AG09319 (cell line): ENCODE measurements at regions not wholly inside any gene's neighbourhood (a gene's known extent, or its start where the extent isn't known, plus 50 kb on each side); places are given as distances from the start of the nearest gene placed in this dataset.

Experiments
- DNase-seq: peaks from one replicate; pipeline ENCODE4 v3.0.0-alpha.2; 2010; ENCODE audit warnings: low read depth; ENCODE audit errors: extremely low read depth
- TF ChIP-seq, protein P1 (sequence below): IDR thresholded peaks from 2 replicates; pipeline ENCODE4 v1.5.1; 2011; ENCODE audit warnings: low read depth, mild to moderate bottlenecking, inconsistent platforms, low read length, moderate library complexity

DNA sequence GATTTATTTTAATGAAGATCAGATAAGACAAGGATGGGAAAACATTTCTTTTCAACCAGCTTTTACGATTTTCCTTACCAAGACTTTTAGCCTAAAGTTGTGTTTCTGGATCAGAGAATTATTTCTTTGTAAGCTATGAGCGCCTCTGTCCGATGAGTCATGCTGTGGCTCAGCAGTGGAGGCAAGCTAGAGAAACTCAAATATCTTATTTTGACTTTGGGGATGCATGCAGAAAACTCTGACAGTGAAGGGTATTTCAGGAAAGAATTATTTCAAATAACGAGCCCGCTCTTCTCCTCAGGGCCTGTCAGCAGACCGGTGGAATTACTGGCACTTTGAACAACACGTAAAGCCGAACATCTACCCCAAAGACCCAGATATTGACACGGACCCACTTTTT, 77.9 kb upstream of the OR5AK2 start:
- DNase-seq: no peak

DNA sequence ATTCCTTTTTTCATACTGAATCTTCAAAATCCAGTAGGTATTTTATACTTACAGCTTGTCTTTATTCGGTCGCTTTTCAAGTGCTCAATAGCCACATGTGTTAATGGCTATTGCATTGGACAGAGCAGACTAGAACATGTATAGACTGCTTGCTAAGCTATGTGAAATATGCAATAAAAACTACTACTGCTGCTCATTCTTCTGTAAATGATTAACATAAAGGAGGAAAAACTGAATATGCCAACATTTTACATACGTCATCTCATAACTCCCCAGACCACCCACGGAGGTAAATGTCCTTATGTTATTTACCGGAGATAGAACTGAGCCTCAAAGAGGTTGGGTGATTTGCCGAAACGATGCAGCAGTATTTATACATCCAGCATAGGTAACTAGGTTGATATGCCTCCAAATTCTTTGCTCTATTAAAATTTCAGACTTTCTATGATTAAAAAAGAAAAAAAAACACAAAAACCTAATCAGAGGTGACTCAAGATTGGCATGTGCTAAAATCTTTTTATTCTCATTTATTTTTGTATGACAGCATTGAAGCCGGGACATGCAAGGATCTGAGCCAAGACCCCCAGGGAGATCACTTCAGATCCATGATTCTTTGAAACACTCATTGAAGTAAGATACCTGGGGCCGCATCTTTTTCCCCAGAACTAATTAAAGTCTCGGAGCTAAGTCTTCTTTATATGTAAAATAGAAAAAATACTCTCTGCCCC, 78.5 kb upstream of the OR5AK2 start:
- DNase-seq: no peak

More for the DNA sequence above, 77.9 kb upstream of the OR5AK2 start:
- TF ChIP-seq, protein P1, sequence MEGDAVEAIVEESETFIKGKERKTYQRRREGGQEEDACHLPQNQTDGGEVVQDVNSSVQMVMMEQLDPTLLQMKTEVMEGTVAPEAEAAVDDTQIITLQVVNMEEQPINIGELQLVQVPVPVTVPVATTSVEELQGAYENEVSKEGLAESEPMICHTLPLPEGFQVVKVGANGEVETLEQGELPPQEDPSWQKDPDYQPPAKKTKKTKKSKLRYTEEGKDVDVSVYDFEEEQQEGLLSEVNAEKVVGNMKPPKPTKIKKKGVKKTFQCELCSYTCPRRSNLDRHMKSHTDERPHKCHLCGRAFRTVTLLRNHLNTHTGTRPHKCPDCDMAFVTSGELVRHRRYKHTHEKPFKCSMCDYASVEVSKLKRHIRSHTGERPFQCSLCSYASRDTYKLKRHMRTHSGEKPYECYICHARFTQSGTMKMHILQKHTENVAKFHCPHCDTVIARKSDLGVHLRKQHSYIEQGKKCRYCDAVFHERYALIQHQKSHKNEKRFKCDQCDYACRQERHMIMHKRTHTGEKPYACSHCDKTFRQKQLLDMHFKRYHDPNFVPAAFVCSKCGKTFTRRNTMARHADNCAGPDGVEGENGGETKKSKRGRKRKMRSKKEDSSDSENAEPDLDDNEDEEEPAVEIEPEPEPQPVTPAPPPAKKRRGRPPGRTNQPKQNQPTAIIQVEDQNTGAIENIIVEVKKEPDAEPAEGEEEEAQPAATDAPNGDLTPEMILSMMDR: no peak

DNA sequence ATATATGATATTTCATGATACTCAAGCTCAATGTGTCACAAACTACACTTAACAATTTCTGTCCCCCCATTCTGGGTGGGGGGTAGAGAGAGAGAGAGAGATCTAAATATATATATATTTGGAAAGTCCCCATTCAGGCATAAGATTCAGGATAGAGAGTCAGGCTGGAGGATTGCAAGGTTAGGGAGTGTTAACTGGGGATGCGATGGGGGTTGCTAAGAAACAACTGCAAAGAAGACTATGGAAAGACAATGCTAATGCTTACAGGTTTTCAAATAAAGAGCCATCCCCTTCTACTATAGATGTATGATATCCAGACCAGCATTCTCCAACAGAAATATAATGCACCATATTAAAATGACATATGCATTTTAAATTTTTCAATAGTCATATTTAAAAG, 79.2 kb upstream of the OR5AK2 start:
- TF ChIP-seq, protein P1: no peak
- DNase-seq: no peak

More for the DNA sequence above, 78.5 kb upstream of the OR5AK2 start:
- TF ChIP-seq, protein P1: no peak

DNA sequence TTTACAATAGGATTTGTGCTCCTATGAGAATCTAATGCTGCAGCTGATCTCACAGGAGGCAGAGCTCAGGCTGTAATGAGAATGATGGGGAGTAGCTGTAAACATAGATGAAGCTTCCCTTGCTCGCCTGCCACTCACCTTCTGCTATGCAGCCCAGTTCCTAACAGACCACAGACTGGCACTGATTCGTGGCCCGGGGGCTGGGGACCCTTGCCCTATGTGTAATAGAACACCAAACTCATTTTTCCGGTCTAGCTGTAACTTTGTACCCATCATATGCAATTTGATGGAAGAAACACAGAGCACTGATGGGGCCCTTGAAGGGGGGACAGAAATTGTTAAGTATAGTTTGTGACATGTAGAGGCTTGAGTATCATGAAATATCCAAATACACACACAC, 79.6 kb upstream of the OR5AK2 start:
- DNase-seq: no peak
- TF ChIP-seq, protein P1: no peak

DNA sequence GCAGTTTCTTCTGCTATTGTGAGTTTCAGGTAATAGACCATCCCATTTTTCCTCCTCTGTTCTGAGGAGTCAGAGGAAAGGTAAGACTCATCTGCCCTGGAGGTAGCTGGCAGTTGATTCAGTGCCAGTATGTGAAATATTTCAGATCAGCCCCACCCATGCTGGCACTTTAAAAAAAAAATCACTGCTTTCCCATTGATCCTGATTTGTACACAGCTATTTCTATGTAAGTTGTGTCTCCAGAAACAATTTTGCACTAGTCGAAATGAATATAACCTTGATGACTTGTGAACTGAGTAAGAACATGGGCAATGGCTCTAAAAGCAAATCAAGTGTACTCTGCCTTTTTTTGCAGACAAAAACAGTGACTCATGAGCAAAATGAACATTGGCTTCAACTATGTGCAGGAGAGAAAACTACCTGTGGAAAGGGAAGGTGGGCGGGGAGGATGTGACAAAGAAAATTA, 82.0 kb upstream of the OR5AK2 start:
- TF ChIP-seq, protein P1: no peak
- no peak for DNase-seq

DNA sequence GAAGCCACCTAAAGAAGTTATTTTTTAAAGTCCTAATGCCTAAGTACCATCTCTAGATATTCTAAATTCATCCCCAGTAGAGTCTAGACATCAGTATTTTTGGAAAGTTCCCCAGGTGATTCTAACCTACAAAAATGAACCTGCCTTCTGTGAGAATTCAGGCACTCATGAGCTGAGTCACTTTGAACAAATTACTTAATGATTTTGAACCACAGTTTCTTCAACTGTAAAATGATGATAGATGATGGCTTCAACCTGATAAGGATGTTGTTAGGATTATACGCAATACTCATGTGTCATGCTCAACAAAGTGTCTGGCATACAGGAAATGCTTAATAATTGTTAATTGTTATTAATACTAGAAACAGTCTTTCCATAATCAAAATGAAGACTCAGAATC, 82.8 kb upstream of the OR5AK2 start:
- TF ChIP-seq, protein P1: no peak

DNA sequence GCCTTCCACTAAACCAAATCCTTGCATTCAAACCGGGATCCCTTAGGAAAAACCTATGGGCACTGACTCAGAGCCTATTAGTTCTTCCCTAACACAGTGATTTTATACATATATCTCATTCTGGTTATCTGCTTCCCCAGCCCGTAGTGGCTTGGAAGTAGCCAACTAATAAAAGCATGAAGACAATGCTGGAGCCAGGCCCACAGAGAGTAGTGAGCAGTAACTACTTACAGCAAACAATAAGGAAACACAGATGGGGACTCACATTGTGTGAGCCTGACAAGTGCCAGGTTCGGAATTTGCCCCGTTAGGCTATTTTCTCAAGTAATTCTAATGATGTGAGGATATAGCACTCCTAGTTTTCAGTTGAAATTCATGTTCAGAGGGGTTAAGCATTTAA, 83.3 kb upstream of the OR5AK2 start:
- TF ChIP-seq, protein P1: no peak
- DNase-seq: no peak

More for the DNA sequence above, 82.8 kb upstream of the OR5AK2 start:
- DNase-seq: no peak
